ENCODE measurements at regions not wholly inside any gene's neighbourhood (a gene's known extent, or its start where the extent isn't known, plus 50 kb on each side); places are given as distances from the start of the nearest gene placed in this dataset.

DNA sequence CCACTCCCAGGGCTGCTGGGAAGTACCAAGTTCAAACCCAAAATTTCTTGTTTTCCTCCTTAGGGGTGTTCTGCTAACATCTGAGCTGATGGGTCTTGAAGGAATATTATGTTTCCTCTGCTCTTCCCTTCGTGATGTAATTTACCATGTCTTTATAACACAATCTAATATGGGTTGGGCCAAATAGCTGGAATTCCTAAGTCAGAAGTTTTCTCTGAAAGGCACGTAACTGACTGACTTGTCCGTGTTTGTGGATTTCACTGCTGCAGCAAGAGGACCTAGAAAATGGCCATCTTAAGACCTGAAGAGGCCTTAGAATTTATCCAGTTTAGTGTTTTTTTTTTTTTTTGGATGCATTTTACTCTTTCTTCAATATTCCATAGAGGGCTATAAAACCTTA is 256.7 kb downstream of the DCDC2C start:
- no peak for DNase-seq (ENCODE audit: low spot score)

DNA sequence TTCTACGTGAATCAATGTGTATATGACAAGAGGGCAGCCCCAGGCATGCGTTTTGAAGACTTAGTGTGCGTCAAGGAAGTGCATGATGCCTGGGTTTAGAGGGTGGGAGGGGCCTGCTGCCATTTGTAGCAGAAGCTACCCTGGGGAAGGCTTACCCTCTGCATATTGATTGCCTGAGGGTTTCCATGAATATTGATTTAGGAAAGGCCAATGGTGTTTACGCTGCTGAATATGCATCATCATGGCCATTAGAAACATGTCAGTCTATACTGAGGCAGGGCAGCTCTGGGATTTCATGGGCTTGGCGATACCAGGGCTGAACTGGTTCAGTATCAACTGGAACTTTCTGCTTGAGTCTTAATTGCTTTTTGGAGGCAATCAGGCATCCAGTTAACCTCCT is 259.3 kb downstream of the DCDC2C start:
- DNase-seq (ENCODE audit: low spot score): no peak

DNA sequence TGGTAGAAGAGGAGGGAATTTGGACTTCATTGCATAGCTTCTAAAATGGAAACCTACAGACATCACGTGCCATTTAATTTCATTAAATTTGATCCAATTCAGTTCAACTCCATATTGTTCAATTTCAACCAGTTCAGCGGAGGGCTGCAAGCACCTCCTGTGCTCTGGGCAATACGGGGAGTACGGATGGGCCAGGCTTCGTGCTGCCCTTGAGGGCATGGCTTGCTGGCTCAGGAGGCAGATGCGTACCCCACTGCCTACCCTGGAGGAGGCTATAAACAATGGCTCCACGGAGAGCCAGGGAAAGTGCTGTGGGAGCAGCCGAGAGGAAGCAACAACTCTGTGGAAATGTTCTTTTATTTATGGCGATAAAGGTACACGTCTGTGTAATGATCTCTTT is 261.8 kb downstream of the DCDC2C start:
- no peak for DNase-seq (ENCODE audit: low spot score)

DNA sequence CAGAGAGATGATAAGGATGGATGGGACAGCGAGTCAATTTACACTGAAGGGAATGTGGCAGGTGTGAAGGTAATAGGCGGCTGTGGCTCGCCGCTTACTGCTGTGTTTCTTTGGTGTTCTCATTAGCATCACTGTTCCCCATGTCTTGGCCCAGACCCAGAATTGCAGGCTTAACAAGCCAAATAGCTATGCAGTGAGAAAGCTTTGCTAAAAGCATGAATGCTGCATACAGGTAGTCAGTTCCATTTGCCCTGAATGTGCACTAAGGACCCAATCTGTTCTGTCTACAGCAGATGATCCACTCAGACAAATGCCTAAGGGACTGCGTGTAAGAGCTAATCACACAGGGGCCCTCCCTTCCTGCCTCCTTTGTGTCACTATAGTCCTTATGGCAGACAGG is 262.6 kb downstream of the DCDC2C start:
- DNase-seq (ENCODE audit: low spot score): no peak

DNA sequence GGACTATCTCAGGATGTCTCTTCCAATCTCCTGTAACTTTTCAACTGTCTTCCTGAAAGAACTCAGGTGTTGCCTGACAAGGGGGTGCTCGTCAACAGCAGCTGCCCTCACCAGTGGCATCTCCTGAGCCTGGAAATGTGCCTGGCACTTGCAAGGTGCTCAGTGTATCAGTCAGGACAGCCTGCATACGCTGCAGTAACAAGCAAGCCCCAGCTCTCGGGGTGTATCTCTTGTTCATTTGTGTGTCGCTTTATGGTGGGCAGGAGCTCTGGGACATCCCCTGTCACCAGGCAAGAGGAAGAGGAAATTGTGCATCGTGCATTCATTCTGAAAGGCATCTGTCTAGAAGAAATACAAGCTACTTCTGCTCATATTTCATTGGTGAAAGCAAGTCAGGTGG is 263.1 kb downstream of the DCDC2C start:
- DNase-seq (ENCODE audit: low spot score): no peak

DNA sequence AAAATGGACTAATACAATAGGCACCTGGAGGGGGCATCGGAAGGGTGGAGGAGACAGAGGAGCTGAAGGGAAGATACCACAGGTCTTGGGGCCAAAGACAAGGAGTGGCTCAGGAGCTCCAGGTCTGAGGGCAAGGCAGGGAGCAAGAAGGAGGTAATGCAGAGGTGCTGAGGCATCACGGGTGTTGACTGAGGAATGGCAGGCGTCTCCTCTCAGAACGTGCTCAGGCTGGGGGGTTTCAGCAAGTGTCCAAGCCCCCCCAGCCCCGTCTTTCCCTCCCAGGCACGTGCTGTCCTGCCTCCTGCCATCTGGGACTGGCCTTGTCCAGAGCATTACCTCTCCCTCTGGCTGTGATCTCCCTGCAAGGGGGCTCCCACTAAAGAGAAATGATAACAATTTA is 265.4 kb downstream of the DCDC2C start:
- no peak for DNase-seq (ENCODE audit: low spot score)

DNA sequence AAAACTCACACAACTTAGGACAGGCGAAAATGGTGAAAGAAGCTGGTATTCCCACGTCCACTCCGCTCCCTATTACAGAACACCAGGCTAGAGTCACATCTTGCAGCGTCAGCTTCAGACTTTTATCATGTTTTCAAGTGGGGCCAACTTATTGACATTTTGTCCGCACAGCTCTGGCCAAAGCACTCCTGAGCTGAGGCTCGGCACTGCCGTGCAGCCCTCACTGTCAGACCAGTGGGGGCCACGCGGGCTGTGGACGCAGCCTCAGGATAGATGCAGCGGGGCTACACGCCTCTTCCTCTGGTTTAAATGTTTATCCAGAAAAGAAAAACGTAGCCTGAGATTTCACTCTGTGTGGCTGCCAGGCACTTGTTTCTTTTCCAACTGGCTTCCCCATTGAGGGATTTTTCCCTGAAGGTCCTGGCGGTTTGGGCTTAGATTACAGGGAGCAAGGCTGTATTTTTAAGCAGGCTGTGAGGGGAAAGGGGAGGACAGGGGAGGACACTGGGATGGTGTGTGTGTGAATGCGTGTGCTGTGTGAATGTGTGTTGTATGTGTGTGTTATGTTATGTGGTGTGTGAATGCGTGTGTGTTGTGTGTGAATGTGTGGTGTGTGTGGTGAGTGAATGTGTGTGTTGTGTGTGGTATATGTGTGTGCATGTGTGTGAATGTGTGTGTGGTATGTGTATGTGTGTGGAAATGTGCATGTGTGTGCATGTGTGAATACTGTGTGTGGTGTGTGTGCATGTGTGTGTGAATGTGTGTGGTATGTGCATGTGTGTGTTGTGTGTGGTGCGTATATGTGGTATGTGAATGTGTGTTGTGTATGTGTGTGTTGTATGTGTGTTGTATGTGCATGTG is 267.6 kb downstream of the DCDC2C start:
- no peak for DNase-seq (ENCODE audit: low spot score)

DNA sequence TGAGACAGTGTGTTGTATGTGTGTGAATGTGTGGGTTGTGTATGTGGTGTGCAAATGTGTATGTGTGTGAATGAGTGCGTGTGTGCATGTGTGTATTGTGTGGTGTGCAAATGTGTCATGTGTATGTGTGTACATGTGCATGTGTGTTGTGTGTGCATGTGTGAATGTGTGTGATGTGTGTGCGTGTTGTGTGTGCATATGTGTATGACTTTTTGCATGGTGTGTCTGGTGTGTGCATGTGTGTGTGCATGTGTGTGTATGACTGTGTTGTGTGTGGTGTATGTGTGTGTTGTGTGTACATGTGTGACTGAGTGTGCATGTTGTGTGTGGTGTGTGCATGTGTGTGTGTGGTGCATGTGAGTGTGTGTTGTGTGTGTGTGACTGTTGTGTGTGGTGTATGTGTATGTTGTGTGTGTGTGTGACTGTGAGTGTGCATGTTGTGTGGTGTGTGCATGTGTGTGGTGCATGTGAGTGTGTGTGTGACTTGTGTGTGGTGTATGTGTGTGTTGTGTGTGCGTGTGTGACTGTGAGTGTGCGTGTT is 268.3 kb downstream of the DCDC2C start:
- no peak for DNase-seq (ENCODE audit: low spot score)

DNA sequence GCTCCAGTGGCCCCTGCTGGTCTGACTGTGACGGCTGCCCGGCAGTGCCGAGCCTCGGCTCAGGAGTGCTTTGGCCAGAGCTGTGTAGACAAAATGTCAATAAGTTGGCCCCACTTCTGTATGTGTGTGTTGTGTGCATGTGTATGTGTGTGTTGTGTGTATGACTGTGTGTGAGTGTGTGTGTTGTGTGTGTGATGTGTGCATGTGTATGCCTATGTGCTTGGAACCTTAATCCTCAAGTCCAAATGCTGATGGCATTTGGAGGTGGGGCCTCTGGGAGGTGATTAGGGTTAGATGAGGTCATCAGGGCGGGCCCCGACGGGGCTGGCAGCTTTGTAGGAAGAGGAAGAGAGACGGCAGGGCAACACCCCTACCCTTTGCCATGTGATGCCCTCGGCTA is 269.0 kb downstream of the DCDC2C start:
- DNase-seq (ENCODE audit: low spot score): no peak

DNA sequence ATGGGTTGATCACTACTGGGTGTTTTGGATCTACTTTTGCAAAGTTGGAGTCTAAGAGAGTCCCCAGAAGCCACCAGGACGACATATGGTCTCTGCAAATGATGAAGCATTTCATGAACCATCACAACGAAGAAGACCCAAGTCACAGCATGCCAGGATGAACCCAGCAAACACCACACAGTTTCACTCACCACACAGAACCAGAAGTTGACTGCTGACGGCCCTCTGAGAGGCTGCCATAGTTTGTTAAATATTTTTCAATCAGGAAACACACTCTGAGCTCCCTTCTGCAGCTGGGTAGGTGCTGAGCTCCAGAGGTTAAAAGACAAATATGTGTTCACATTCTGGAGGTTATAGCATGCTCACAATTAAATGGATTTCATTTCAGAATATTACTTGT is 271.4 kb downstream of the DCDC2C start:
- no peak for DNase-seq (ENCODE audit: low spot score)

DNA sequence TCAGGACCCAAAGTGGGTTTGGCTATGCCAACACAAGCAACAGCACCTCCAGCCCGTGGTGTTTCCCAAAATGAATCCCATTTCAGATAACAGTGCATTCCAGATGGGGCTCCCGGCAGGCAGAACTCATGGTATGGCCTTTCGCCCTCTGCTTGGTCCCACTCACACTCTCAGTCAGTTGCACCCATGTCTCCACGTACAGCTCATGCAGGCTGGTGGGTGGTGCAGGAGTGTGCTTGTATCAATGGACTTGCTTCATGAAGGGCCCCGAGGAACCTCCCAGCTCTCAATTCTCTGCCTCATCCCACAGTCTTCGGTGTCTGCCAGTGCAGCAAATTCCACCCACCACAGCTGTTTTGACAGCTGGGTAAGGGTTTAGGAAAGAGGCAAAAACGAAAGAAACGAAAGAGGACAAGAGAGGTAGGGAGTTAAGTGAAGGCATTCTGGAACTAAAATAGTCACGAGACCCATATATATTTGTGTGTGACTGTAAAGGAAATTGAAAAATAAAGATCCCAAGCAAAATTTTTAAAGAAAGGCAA is 278.1 kb downstream of the DCDC2C start:
- DNase-seq (ENCODE audit: low spot score): no peak

DNA sequence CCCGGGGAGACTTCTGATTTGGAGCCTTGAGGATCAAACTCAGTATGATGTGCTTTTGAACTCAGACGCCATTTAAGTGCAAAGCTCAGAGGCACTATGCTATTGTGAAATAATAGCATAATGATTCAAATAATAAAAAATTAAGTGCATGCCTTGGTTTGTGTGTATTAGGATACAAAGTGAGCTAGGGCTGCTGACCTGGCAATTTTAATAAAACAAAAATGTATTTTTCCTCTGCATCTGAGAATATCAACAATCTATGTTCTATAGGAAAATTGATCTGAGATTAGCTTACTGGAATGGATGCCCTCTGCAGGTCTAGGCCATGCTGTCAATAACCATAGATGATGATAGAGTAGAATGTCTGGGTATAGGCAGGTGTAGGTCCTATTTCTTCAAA is 278.8 kb downstream of the DCDC2C start:
- no peak for DNase-seq (ENCODE audit: low spot score)

DNA sequence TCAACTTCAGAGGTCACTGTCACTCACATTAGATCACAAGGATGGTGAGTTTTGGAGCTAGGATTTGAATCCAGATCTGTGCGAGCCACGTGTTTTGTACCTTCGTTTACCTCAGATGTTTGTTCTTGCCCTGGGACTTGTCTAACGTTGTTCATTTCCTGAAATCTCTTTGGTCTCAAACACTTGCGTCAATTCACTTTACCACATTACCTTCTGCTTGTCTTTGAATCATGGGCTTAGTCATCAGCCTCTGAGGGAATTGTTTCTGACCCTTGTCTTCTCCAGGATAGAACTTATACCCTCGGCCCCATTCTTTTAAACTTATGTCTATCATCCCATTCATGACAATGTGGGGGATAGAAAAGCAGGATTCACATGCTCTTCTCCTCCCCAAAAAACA is 282.7 kb downstream of the DCDC2C start:
- DNase-seq (ENCODE audit: low spot score): no peak

DNA sequence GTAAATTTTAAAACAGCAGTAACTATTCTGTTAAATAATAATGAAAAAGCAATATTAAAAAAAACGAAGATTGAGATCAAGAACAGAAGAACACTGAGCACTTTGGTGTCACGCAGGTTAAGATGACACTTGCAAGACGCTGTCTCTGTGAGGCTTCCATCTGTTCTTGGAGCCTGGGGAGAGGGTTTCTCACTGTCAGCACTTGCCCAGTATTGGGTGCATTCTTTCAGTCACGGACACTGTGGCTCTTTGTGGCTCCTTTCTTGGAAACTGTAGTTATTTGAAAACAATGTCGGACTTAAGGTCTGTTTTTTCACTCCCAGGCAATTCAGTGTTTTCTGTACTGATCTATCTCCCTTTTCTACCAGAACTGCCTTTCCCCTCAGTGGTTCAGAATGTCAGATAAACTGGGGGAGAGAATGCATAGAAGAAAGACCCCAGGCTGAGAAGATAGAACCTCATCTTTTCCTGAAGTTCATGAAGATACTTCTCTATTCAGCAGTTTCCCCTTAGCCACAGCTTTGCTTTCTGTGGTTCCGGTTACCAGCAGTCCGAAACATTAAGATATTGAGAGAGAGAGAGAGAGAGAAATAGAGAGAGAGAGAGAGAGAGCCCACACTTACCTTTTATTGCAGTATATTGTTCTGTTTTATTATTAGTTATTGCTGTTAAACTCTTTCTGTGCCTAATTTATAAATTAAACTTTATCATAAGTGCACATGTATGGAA is 283.3 kb downstream of the DCDC2C start:
- DNase-seq (ENCODE audit: low spot score): no peak

DNA sequence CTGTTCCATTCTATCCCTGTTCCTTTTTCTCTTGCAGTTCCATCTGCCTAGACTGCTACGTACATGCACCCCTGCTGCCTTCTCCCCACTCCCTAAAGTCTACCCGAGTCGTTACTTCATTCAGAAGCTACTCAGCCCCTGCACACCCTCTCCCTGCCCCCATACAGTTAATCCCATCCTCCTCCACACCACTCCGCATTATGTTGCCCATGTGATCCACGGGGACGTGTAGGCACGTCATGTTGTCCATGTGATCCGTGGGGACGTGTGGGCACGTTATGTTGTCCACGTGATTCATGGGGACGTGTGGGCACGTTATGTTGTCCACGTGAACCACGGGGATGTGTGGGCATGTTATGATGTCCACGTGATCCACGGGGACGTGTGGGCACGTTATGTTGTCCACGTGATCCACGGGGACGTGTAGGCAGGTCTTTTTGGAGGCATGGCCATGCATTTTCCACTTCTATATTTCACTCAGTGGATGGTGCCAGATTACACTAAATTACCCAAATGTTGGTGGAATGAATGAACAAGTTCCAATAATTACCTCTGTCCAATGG is 299.5 kb downstream of the DCDC2C start:
- DNase-seq (ENCODE audit: low spot score): no peak

DNA sequence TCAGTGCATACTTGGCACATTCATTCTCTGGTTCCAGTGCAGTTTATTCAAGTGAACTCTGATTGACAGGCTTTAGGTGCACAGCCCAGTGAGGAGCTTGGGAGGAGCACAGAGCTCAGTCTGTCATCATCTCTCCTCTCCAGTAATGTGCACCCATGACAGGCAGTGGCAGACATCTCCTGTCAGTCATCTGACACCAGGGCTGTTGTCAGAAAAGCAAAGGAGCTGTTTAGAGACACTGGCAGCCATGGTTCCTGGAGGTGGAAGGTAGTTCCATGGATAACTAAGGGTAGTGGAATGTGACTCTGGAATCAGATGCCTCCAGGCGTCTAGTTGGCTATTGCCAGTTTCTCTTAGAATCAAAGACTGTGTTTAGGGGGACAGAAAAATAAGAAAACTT is 308.8 kb downstream of the DCDC2C start:
- DNase-seq (ENCODE audit: low spot score): no peak

DNA sequence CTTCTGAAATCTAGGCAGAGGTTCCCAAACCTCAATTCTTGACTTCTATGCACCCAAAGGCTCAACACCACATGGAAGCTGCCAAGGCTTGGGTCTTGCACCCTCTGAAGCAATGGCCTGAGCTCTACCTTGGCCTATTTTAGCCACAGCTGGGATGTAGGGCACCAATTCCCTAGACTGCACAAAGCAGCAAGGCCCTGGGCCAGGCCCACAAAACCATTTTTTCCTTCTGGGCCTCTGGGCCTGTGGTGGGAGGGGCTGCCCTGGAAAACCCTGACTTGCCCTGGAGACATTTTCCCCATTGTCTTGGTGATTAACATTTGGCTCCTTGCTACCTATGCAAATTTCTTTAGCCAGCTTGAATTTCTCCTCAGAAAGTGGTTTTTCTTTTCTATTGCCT is 315.2 kb downstream of the DCDC2C start:
- DNase-seq (ENCODE audit: low spot score): no peak

DNA sequence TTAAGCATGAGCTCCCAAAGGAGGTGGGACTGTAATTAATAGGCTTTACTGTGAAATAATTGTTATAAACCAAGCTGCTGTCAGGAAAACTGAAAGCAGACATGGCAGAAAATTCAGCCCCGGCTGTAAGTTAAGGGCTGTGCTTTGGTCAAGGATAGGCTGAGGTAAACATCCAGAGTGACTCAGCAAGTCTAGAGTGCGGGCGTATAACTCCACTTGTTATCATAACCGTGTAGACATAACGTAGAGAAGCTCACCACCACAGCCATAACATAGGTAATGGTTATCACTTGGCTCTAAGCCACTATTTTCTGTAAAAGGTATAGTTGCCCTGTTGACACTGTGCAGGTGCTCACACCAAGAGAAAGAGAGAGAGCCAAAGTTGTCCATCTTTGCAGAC is 316.8 kb downstream of the DCDC2C start:
- DNase-seq (ENCODE audit: low spot score): no peak

DNA sequence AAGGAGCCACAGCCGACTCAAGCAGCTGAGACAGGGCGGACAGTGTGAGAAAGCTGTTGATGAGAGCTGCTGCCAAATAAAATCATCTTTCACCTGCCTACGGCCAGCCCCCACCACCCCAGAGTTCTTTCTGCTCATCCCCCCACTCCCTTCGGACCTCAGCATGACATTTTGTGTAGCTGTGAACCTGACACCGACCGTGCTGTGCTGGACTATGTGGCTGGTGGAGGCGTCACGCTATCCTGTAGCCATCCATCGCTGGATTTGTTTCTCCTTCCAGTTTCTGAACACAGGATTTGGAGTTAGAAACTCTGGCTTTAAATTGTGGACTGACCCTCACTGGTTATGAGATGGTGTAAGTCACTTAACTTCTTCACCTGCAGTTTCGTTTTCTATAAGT is 317.3 kb downstream of the DCDC2C start:
- DNase-seq (ENCODE audit: low spot score): no peak

DNA sequence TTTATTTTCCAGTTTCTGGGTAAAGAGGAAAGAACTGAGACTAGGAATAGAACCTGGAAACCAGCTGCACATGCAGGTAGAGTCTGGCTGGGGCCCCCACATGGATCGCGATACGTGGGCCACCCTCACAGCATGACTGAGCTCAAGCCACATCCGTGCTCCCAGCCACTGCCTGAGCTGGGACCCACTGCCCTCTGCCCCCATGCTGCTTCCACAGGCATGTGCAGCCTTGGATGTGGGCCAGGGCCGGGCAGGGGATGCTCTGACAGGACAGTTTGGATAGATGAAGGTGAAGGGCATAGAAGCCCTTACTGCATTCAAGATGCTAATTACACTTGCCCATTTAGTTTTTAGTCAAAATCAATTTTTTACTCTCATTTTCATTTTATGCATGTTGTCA is 321.2 kb downstream of the DCDC2C start:
- no peak for DNase-seq (ENCODE audit: low spot score)

DNA sequence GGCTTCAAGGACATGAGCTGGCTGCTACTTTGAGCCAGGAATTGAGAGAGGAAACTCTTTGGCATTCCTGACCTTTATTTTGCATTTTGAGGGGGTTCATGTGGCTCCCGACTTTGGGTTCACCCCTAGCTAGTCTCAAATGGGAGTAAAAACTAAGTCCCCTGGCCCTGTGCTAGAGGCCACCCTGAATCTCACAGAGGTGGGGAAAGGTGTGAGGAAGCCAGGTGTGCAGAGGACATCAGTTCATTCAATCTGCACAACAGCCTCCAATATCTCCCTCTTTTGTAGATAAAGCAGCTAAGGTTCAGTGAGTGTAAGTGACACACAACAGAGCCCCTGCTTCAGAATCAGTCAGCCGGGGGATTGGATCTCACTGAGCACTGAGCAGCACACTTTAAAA is 325.7 kb downstream of the DCDC2C start:
- DNase-seq (ENCODE audit: low spot score): no peak

DNA sequence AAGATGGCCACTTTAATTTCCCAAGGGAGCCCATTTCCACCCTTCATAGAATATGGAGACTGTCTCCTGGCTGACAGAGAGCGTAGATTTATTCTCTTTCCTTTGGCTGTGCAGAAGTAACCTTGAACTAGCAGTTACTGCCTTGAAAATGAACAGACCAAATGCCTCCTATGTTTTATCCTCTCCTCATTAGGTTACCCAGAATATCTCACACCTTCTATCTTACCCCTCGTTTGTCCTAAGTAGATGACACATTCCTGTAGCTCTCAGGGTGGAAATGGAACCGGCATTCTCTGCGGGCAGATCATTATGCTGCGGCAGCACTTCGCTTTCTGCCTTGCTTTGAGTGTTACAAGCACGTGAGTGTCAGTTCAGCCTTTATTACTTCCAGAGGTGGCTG is 336.5 kb downstream of the DCDC2C start:
- DNase-seq (ENCODE audit: low spot score): no peak
